NCI-H82 (cell line): ENCODE measurements at regions not wholly inside any gene's neighbourhood (a gene's known extent, or its start where the extent isn't known, plus 50 kb on each side); places are given as distances from the start of the nearest gene placed in this dataset.
"Not testable (repeated sequence)": the region's sequence is repeated elsewhere in the genome, so short reads cannot be mapped to it uniquely, and the experiment has no call there.

Source experiments
- DNase-seq: peaks from one replicate; lab custom pipeline; 2025; lab: John Stamatoyannopoulos, UW

DNA sequence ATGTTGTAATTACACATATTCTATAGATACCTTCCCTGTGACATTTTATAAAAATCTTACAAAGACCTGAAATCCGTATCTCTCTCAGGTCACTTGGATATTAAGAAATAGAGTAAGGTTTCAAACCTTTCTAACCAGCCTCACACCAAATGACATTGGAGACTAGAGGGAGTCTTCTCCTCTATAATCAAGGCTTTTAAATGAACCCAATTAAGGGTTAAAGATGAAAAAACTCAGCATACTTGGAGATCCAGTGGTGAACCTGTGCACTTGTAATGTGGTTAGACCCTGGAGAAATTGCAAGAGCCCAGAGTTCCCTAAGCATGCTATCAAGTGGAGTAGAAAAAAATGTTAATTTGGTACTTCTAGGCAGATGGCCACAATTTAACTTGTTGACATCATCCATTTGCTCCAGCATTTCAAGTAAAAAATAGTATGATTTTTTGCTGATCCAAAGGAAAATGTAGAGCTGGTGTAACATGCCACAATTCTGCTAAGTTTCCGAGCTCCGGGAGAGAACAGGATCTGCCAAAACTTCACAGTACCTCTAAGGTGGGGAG, 554.1 kb upstream of the MIR17HG start:
- DNase-seq, result no peak

DNA sequence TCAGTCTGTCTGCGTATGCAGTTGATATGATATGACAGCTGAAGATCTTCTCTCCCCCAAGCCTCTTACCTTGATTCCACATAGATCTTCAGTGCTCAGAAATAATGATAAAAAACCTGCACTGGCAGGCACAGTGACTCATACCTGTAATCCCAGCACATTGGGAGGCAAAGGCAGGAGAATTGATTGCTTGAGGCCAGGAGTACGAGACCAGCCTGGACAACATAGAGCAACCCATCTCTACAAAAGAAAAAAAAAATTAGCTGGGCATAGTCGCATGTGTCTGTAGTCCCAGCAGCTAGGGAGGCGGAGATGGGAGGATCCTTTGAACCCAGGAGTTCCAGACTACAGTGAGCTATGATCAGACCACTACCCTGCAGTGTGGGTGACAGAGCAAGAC, 551.0 kb upstream of the MIR17HG start:
- DNase-seq, result no peak

DNA sequence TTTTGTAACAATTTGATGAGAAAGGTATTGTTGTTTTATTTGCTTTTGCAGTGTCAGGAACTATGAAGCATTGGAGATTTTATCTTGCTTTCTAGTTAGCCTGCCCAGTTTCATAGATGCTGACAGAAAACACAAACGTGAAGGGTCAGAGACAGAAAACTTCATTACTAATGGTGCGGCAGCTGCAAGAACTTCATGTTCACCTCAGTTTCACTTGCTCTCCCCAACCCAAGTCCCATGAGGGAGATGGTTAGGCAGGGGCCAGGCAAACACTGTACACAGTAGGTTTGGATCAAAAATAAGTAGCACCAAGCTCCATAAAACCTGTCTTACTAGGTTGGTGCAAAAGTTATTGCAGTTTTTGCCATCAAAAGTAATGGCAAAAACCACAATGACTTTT, 550.2 kb upstream of the MIR17HG start:
- no peak for DNase-seq

DNA sequence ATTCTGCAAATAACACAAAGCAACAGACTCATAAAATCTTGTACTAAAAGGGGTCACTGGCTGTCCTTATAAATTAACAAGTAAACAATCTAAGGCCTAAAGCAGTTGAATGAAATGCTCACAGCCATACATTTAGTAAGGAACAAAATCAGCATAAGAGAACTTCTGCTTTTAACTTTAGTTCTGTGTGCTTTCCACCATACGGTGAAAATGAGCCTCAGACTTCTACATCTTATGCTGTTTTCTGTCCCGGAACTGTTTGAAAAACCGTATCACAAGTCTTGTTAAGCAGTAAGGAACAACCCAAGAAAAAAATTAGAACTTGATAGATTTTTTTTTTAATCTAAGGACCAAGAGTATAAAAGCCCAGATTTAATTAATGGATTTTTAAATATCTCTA, 549.1 kb upstream of the MIR17HG start:
- DNase-seq, result no peak

DNA sequence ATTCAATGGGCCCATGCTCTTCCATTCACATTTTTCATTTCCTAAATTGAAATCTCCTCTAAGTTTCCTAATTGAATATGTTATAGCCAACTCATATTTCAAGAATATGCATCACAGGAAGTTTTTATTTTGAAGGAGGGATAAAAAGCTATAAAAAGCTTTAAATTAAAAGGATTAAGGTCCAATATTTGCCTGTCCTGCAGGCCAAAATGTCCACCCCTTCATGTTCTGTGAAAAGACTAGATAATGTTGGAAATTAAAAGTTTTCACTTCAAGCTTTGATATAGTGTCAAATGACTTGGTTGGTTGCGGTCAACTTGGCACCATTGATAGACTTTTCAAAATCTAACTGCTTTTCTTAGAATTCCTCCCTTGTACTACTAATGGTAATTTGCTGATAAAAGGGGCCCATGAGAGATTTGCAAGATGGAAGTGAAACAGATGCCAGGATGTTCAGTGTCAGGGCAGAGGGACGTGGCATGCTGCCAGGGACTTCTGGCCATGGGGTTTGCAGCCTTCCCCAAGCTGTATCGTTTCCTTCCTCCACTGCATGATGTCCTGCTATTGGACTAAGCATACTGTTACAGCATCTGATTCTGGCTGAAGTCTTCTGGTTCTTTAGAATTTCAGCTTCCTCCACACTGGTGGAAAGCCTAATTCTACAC, 547.3 kb upstream of the MIR17HG start:
- DNase-seq, result peak; percentile 27

DNA sequence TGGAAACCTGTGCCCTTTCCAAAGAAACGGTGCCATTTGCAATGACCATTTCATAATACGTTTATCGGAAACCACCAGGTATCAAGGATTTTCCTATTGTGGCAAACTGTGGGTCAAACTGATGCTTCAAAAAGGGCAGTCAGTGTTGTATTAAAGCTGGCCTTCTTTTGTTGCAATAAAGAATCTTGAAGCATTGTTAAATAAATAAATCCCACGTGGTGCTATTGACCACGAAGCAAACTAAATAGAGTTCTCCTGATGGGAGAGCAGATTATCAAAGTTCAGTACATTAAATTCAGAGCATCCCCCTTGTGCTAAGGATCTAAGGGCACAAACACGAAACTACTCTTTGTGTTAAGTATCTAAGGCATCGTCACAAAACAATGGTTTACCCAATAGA, 545.9 kb upstream of the MIR17HG start:
- DNase-seq, result no peak

DNA sequence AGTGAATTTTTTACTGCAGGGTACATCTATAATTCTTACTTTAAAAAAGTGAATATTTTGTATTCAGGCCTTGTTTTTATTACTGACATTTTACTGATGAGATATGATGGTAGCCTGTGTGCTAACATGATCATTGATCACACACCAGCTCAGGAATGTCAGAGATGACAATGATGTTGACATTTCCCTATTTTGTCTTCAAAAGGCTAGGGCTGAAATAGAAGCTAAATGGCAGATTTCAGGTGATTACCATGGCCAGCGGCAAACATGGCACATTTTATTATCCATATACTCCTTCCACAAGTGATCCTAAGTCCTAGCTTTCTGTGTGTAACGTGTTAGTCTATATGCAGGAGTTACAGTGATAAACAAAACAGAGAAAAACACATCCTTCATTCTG, 544.3 kb upstream of the MIR17HG start:
- DNase-seq, result no peak

DNA sequence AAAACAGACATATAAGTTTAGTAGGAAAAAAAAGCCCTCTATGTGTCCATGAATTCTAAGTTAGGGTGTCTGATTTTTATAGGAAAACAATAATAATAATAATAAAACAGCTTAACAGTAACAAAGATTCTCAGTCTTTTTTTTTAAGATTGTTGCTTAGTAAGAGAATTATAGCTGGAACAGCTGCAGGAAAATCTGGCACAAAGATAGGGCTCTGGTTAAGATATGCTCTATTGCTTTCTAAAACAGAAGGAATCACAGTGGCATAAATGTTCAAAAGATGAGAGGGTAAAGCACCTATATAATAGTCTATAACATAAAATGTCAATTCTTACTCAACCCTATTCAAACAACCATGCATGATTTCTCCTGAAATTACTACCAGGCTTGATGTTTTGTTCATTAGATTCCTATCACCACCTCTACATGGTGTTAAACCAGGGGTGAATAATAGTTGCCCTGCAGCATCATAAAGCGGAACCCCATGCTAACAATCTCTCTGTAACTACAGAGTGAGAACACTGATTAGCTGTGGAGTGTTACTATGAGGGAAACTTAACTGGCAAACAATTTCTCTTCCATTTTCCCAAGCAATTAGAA, 541.4 kb upstream of the MIR17HG start:
- no peak for DNase-seq

DNA sequence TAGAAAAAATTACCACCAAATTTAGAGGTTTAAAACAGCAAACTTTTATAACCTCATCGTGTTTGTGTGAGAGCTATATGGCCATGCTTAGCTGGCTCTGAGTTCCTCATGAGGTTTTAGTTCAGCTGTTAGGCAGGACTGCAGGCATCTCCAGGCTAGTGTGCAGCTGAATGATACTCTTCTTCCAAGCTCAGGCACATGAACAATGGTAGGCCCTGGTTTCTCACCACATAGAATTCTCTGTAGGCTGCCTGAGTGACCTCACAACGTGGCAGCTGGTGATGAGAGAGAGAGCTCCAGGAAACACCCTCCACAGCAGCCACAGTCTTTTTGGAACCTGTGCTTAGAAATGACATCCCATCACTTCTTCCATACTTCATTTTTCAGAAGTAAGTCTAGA, 540.6 kb upstream of the MIR17HG start:
- no peak for DNase-seq

DNA sequence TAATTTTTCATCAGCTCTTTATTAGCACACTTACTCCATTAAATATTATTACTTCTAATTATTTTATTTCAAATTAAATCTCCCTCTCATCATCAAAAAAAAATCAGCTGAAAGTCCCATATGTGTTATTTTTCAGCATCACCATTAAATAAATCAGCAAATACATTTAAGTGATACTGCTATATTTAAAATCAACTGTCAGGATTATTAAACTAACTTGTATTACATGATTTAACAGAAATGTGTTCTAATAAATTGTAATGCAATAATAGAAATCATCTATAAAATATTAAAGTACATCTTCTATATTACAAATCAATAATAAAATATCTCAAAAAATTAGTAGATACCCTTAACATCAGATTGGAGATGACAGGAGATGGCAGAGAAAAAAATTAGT, 538.6 kb upstream of the MIR17HG start:
- no peak for DNase-seq

DNA sequence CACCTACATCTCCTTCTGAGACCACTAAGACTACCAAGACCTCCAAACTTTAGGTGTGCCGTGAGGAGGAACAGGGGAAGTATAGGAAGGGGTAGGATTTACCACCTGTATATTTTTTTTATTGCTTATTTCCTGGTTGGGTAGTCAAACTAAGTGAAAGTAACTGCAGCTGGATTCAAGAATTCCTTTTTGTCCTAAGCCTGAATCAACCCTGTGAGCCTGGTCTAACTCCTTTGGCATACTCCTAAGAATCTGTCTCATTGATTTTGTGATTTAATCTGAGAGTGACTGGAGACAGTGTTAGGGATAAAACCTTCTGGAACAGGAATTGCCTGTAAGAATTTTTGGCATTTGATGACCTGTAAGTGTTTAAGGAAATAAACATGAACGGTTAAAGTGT, 523.5 kb upstream of the MIR17HG start:
- no peak for DNase-seq

DNA sequence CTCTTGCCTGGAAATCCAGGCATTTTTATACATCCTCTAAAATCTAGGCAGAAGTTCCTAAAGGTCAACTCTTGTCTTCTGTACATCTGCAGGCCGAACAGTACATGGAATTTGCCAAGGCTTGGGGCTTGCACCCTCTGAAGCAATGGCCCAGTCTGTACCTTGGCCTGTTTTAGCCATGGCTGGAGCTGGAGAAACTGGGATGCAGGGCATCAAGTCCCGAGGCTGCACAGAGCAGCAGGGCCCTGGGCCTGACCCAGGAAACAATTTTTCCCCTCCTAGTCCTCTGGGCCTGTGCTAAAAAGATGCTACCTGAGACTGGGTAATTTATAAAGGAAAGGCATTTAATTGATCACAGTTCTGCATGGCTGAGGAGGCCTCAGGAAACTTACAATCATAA, 520.8 kb upstream of the MIR17HG start:
- no peak for DNase-seq

DNA sequence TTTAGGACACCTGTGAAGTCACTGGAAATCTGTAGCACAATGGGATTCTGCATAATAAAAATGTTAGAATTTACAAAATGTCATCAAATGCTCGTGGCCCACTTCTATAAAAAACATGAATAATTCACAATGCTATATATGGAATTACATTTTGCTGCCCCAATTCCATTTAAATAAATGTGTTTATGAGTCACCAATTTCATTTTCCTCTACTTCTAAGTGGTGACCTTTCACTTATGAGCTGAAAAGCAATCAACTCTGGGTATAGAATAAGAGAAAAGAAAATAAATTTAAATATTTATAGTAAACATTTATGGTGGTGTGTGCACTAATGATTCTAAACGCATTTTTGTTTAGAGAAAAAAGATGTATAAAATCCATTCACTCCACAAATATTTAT, 516.7 kb upstream of the MIR17HG start:
- no peak for DNase-seq

DNA sequence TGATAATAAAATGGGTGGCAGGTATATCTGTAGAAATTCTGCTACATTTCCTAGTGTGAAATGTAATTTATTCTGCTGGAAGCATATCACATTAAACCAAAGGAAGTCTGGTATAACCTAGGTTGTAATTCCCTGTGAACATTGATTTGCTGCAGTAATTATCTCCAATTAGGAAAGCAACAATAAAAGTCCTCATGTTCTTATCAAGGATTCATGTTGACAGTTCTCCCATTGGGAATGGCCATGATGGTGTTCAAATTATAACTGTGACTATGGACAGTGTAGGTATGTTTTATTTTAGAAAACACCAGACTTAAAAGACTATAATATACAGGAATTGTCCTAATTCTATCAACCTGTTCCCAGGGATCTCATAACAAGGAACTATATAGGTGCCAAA, 513.5 kb upstream of the MIR17HG start:
- DNase-seq, result no peak

DNA sequence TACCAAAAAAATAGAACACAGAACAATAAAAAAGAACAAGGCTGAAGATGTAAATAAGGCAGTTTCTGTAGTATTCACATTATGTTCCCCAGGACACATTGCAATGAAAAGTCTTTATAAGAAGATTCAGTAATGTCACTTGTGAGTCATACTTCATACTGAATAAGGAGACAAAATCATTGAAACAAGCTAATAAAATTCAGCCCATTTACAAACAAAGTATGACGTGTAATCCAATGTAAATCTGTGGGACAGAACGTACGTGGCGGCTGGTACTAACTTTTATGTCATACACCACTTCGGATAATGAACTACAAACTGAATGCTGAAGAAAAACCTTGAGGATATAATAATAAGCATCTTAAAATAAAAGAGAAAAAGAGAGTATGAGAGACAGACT, 512.8 kb upstream of the MIR17HG start:
- no peak for DNase-seq

DNA sequence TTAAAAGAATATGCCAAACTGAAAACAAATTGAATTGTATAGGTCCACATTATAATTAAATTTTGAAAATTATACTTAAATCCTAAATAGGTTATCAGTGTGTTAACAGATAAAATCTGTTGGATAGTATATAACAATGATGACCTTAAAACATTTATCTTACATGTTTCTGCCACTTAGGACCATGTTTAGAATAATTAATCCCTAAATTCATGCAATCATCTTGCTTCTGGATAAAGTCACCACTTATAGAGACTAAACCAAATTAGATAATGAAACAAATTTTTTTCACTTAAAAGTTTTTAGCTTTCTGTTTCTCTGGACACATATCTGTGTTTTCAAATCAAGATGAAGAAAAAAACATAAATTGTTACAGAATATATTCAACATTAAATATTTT, 511.7 kb upstream of the MIR17HG start:
- DNase-seq, result no peak

DNA sequence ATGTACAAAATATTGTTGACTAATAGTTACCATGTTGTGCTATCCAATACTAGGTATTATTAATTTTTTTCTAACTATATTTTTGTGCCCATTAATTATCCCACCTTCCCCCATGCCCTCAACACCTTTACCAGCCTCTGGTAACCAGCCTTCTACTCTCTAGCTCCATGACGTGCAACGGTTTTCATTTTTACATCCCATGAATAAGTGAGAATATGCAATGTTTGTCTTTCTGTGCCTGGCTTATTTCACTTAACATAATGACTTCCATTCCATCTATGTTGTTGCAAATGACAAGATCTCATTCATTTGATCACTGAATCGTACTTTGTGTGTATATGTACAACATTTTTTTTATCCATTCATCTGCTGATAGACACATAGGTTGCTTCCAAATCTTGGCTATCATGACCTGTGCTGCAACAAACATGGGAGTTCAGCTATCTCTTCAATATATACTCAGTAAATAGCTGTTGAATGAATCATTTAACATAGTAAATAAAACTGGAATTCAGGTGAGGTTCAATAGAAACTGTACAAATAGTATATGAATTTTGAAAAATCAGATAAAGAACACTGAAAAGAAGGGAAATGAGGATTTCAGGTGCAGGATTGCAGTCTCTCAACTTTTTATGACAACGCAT, 509.0 kb upstream of the MIR17HG start:
- DNase-seq, result no peak

DNA sequence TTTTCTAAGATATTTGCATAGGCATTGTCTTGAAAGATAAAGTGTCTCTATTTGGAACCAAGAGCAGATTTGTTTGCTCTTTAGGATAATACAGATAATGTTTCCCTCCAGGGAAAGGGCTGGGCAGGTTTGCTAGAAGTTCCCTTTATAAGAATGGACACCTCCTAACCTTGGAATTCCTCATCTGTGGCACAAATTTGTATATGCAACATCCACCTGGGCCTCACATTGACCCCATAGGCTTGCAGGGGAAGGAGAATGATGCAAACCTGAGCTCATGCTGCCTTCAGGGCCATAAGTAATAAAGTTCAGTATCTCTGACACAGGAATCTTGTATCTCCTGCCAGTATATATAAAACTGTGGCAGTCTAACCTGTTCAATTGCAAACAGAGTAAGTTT, 508.4 kb upstream of the MIR17HG start:
- DNase-seq, result no peak

DNA sequence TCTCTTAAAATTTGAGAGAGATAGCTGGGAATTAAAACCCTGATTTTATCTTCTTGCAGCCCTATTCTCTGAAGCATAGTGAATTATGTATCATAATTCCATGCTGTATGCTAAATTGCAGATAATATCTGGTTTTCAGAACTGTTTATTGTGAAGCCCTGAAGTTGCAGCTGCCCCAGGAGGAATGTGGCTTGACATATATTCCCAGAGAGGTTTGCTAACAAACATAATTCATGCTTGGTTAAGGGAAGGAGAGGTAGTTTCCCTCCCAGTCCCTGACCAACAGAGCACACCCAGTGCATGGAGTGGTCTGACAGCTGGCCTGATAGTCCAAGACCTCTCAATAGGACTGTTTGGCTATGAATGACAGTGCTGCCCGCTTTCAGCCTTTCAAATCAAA, 500.6 kb upstream of the MIR17HG start:
- no peak for DNase-seq

DNA sequence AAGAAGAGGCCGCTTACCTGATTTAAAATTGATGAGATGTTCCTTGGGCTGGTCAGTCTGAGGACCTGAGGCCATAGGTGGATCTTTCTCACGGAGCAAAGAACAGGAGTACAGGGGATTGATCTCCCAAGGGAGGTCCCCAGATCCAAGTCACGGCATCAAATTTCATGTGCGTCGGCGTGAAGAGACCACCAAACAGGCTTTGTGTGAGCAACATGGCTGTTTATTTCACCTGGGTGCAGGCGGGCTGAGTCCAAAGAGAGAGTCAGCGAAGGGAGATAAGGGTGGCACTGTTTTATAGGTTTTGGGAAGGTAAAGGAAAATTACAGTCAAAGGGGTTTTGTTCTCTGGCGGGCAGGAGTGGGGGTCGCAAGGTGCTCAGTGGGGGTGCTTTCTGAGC, 493.8 kb upstream of the MIR17HG start:
- not testable (repeated sequence) for DNase-seq

DNA sequence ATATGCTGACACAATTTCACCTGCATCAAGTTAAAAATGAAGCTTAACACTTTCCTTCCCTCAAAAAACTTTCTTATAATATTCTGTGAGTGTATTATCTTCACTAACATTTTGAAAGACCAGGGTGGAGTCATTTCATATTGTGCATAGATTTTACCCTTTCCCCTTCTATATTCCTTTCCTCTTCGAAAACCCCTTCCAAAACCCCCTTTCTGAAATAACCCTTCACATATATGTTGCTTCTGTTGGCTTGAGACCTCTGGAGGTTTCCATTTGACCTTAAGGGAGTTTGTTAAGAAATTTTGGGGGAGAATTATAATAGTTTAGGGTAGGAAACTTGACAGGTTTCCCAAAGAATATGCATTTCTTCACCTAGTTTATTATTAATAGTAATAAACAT, 489.6 kb upstream of the MIR17HG start:
- DNase-seq, result no peak

DNA sequence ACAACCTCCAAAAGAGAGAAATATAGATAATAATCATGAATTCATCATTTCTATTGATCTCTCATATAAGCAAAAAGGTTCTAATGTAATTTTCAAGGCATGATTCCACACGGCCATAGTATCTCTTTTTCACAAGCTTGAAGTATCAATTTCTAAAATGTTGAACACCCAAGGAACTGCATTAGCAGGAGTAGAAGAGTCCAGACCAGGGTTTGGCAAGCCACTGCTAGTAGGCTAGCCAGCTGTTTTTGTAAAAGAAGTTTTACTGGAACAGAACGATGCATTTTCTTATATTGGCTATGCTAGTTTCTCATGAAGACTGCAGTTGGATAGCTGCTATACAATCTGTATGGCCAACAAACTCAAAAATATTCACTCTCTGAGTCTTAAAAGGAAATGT, 481.5 kb upstream of the MIR17HG start:
- DNase-seq, result no peak

DNA sequence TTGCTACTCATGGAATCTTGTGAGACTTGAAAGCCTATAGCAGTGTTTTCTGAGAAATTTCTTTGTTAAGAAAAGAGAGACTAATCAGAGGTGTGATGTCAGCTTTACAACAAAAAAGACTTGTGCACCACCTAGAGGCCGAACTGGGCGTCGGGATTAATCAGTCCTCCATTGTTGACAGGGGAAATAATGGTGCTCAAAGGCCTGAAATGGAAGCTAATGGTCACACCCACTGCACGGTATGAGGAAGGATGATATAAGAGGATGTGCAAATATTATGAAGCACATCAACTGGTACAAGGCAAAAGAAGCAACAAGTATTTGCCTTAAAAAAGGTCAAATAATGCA, 480.2 kb upstream of the MIR17HG start:
- peak; percentile 91 for DNase-seq
